GM12891 (cell line): ENCODE measurements at regions not wholly inside any gene's neighbourhood (a gene's known extent, or its start where the extent isn't known, plus 50 kb on each side); places are given as distances from the start of the nearest gene placed in this dataset.

Source experiments
- POLR2A ChIP-seq: IDR thresholded peaks from 2 replicates; pipeline ENCODE4 v1.6.1; 2011; ENCODE audit warnings: low read depth, low read length, control low read depth
- POLR2AphosphoS5 ChIP-seq: IDR thresholded peaks from 2 replicates; pipeline ENCODE4 v1.6.1; 2011; ENCODE audit warnings: low read depth, low read length, control low read depth
- POU2F2 ChIP-seq: IDR thresholded peaks from 2 replicates; pipeline ENCODE4 v1.6.1; 2011; ENCODE audit warnings: low read depth, mild to moderate bottlenecking, control low read depth, low read length, moderate library complexity
- SPI1 ChIP-seq: IDR thresholded peaks from 2 replicates; pipeline ENCODE4 v1.6.1; 2011; ENCODE audit warnings: low read depth, low read length, control low read depth

GRCh38 chrX:16403808-16404207 is 236.5 kb downstream of the MAGEB17 start:
- TF ChIP-seq POLR2A, result no peak
- no peak for TF ChIP-seq SPI1
- no peak for TF ChIP-seq POU2F2
- no peak for TF ChIP-seq POLR2AphosphoS5
